ENCODE measurements at regions not wholly inside any gene's neighbourhood (a gene's known extent, or its start where the extent isn't known, plus 50 kb on each side); places are given as distances from the start of the nearest gene placed in this dataset.
"Not testable (repeated sequence)": the region's sequence is repeated elsewhere in the genome, so short reads cannot be mapped to it uniquely, and the experiment has no call there.

GRCh38 chr12:73833746-73834145 is 703.9 kb upstream of the ATXN7L3B start:
- DNase-seq (ENCODE audit: extremely low read depth, low read depth) = no peak
- no peak for TF ChIP-seq CTCF (IDR thresholded peaks at IDR 0.05; ENCODE audit: low read depth, low read length)

- DNase-seq (ENCODE audit: extremely low read depth, low read depth) = no peak
- TF ChIP-seq CTCF (IDR thresholded peaks at IDR 0.05; ENCODE audit: low read depth, low read length) = no peak
Measured at GRCh38 chr12:73841963-73842362, 695.7 kb upstream of the ATXN7L3B start.

- TF ChIP-seq CTCF (IDR thresholded peaks at IDR 0.05; ENCODE audit: low read depth, low read length) = no peak
- no peak for DNase-seq (ENCODE audit: extremely low read depth, low read depth)
Measured at GRCh38 chr12:73863546-73863945, 674.1 kb upstream of the ATXN7L3B start.

- no peak for DNase-seq (ENCODE audit: extremely low read depth, low read depth)
- TF ChIP-seq CTCF (IDR thresholded peaks at IDR 0.05; ENCODE audit: low read depth, low read length) = no peak
Measured at GRCh38 chr12:73867147-73867546, 670.5 kb upstream of the ATXN7L3B start.

- not testable (repeated sequence) for DNase-seq (ENCODE audit: extremely low read depth, low read depth)
Measured at GRCh38 chr12:73877291-73877690, 660.3 kb upstream of the ATXN7L3B start.

- DNase-seq (ENCODE audit: extremely low read depth, low read depth) = no peak
- no peak for TF ChIP-seq CTCF (IDR thresholded peaks at IDR 0.05; ENCODE audit: low read depth, low read length)
Measured at GRCh38 chr12:73892201-73892600, 645.4 kb upstream of the ATXN7L3B start.

- DNase-seq (ENCODE audit: extremely low read depth, low read depth) = no peak
- no peak for TF ChIP-seq CTCF (IDR thresholded peaks at IDR 0.05; ENCODE audit: low read depth, low read length)
Measured at GRCh38 chr12:73898645-73899044, 639.0 kb upstream of the ATXN7L3B start.

GRCh38 chr12:73902260-73902659 is 635.4 kb upstream of the ATXN7L3B start:
- no peak for DNase-seq (ENCODE audit: extremely low read depth, low read depth)
- no peak for TF ChIP-seq CTCF (IDR thresholded peaks at IDR 0.05; ENCODE audit: low read depth, low read length)

Measured in AG09319 (cell line).